ENCODE measurements at regions not wholly inside any gene's neighbourhood (a gene's known extent, or its start where the extent isn't known, plus 50 kb on each side); places are given as distances from the start of the nearest gene placed in this dataset.

DNA sequence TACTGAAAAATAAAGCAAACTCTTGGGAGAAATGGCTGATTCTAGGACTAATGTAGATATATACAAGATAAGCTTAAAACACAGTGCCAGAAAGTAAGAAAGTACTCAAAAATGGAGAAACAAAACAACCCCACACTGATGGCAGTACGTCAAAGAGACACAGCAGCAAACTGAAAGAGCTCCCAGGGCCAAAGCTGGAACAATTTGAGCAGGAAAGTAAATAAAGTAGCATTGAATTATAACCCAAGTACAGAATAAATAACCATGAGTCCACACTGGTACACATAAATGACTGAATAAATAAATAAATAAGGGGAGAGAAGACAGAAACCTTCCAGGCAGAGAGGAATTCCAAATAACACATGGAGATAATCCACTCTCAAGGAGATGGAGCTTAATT lies 120.9 kb downstream of the GLUL start:
- intact Hi-C loops (cut with micrococcal nuclease): no loop called here
- H3K27ac Mint-ChIP-seq: no peak overlapping the region
- H3K36me3 Mint-ChIP-seq: no peaks in the 10 kb centered on the region
- Histone ChIP-seq H3K4me1 (ENCODE audit: insufficient read depth, low read length) (no peaks in the 10 kb centered on the region), H3K36me3 (ENCODE audit: insufficient read depth, low read length) (no peaks in the 10 kb centered on the region), H3K9me3 (ENCODE audit: control insufficient read depth in 1 of 2, low read length in 2 of 2) (no peaks in the 10 kb centered on the region), H3K4me3 (ENCODE audit: low read length in 2 of 2) (no peak overlapping the region), H3K27me3 (ENCODE audit: insufficient read depth, low read length) (no peaks in the 10 kb centered on the region), H3K27ac (ENCODE audit: low read depth, low read length) (no peak overlapping the region)
- POLR2A ChIA-PET (ENCODE audit: partially characterized antibody): no interaction called here
- H3K4me1 Mint-ChIP-seq: peaks cover 0 to 5% (median 4%) of the 10 kb centered on the region in 4 donors
- H3K27me3 Mint-ChIP-seq: peaks cover 4 to 5% of the 10 kb centered on the region in 2 donors
- DNase-seq: no peak
- H3K4me3 Mint-ChIP-seq: no peak overlapping the region
- CTCF ChIA-PET (ENCODE audit: partially characterized antibody): interaction anchor here (0.9 kb wide), 1 partner anchor 9 kb away, joined by 4 read pairs; no protein-coding TSS in a partner anchor
- H3K9me3 Mint-ChIP-seq: peaks cover 0 to 1% (median 0%) of the 10 kb centered on the region in 8 donors

DNA sequence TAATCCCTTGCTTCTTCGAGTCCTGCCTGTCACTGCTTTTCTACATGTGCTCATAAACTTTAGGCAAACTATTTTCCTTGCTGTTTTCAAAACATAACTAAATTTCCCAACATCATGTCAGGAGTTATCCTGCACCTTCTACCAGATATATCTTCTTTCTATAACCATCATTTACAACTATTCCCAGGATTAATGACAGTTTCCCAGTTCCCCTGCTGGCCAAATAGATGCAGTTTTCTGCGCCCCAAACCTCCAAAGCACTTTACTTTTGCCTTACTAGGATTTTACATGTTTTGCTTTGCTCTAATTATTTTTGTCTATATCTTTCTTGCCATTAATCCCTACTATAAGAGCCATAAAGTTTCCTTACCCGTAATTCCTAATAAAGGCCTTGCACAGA lies 122.5 kb downstream of the GLUL start:
- Histone ChIP-seq H3K36me3 (ENCODE audit: insufficient read depth, low read length) (no peaks in the 10 kb centered on the region), H3K27me3 (ENCODE audit: insufficient read depth, low read length) (no peaks in the 10 kb centered on the region), H3K4me3 (ENCODE audit: low read length in 2 of 2) (no peak overlapping the region), H3K4me1 (ENCODE audit: insufficient read depth, low read length) (no peaks in the 10 kb centered on the region), H3K9me3 (ENCODE audit: control insufficient read depth in 1 of 2, low read length in 2 of 2) (no peaks in the 10 kb centered on the region), H3K27ac (ENCODE audit: low read depth, low read length) (no peak overlapping the region)
- DNase-seq: no peak
- intact Hi-C loops (cut with micrococcal nuclease): no loop called here
- H3K27ac Mint-ChIP-seq: no peak overlapping the region
- POLR2A ChIA-PET (ENCODE audit: partially characterized antibody): no interaction called here
- H3K36me3 Mint-ChIP-seq: no peaks in the 10 kb centered on the region
- H3K4me3 Mint-ChIP-seq: no peak overlapping the region
- H3K4me1 Mint-ChIP-seq: peaks cover 0 to 5% (median 4%) of the 10 kb centered on the region in 4 donors
- CTCF ChIA-PET (ENCODE audit: partially characterized antibody): no interaction called here
- peaks cover 4 to 5% of the 10 kb centered on the region in 2 donors for H3K27me3 Mint-ChIP-seq
- H3K9me3 Mint-ChIP-seq: peaks cover 0 to 1% (median 0%) of the 10 kb centered on the region in 8 donors

DNA sequence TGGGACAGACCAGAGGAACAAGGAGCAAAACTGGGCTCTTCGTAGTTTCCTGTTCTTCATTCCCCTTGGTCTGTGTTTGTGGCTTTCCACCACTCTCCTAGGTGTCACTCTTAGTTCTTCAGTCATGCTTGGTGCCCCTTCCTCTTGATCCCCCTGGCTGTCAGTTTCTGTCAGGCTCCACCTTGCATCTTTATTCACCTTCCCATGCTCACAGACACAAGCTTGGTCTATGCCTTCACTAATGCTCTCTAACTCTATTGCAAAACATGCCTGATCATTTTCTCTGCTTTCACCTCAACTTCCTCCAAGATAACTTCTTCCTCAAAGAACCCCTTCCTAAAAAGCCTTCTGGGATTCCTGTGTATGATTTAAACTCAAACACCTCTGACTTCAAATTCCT lies 122.9 kb downstream of the GLUL start:
- POLR2A ChIA-PET (ENCODE audit: partially characterized antibody): no interaction called here

DNA sequence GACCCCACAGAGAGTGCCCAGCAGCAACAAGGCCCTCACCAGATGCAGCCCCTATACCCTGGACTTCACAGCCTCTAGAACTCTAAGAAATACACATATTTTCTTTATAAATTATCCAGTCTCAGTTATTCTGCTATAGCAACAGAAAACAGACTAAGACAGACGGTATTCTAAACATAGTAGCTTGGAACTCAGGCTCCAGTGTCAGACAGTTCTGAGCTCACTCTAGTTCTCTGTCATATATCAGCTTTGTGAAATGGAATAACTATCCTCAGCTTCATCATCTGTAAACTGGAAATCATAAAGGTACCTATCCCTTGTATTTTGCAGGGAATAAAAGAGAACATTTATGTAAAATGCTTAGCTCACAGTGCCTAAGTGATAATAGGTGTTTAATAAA lies 127.4 kb downstream of the GLUL start:
- Histone ChIP-seq H3K27ac (ENCODE audit: low read depth, low read length) (no peak overlapping the region), H3K36me3 (ENCODE audit: insufficient read depth, low read length) (no peaks in the 10 kb centered on the region), H3K9me3 (ENCODE audit: control insufficient read depth in 1 of 2, low read length in 2 of 2) (no peaks in the 10 kb centered on the region), H3K4me1 (ENCODE audit: insufficient read depth, low read length) (peaks cover 26% of the 10 kb centered on the region), H3K27me3 (ENCODE audit: insufficient read depth, low read length) (no peaks in the 10 kb centered on the region), H3K4me3 (ENCODE audit: low read length in 2 of 2) (no peak overlapping the region)
- POLR2A ChIA-PET (ENCODE audit: partially characterized antibody): no interaction called here
- CTCF ChIA-PET (ENCODE audit: partially characterized antibody): no interaction called here
- DNase-seq: no peak
- H3K4me3 Mint-ChIP-seq: no peak overlapping the region
- H3K36me3 Mint-ChIP-seq: no peaks in the 10 kb centered on the region
- H3K27me3 Mint-ChIP-seq: peaks cover 4 to 5% of the 10 kb centered on the region in 2 donors
- peaks cover 24 to 35% (median 31%) of the 10 kb centered on the region in 4 donors for H3K4me1 Mint-ChIP-seq
- intact Hi-C loops (cut with micrococcal nuclease): no loop called here
- H3K27ac Mint-ChIP-seq: no peak overlapping the region
- peaks cover 0 to 1% (median 0%) of the 10 kb centered on the region in 8 donors for H3K9me3 Mint-ChIP-seq

More for the DNA sequence above, 122.9 kb downstream of the GLUL start:
- peaks cover 0 to 1% (median 0%) of the 10 kb centered on the region in 8 donors for H3K9me3 Mint-ChIP-seq
- H3K27me3 Mint-ChIP-seq: peaks cover 4 to 5% of the 10 kb centered on the region in 2 donors
- DNase-seq: no peak
- CTCF ChIA-PET (ENCODE audit: partially characterized antibody): no interaction called here
- H3K27ac Mint-ChIP-seq: no peak overlapping the region
- no peaks in the 10 kb centered on the region for H3K36me3 Mint-ChIP-seq
- Histone ChIP-seq H3K27me3 (ENCODE audit: insufficient read depth, low read length) (no peaks in the 10 kb centered on the region), H3K36me3 (ENCODE audit: insufficient read depth, low read length) (no peaks in the 10 kb centered on the region), H3K27ac (ENCODE audit: low read depth, low read length) (no peak overlapping the region), H3K4me1 (ENCODE audit: insufficient read depth, low read length) (no peaks in the 10 kb centered on the region), H3K4me3 (ENCODE audit: low read length in 2 of 2) (no peak overlapping the region), H3K9me3 (ENCODE audit: control insufficient read depth in 1 of 2, low read length in 2 of 2) (no peaks in the 10 kb centered on the region)
- no peak overlapping the region for H3K4me3 Mint-ChIP-seq
- intact Hi-C loops (cut with micrococcal nuclease): no loop called here
- peaks cover 0 to 5% (median 4%) of the 10 kb centered on the region in 4 donors for H3K4me1 Mint-ChIP-seq

DNA sequence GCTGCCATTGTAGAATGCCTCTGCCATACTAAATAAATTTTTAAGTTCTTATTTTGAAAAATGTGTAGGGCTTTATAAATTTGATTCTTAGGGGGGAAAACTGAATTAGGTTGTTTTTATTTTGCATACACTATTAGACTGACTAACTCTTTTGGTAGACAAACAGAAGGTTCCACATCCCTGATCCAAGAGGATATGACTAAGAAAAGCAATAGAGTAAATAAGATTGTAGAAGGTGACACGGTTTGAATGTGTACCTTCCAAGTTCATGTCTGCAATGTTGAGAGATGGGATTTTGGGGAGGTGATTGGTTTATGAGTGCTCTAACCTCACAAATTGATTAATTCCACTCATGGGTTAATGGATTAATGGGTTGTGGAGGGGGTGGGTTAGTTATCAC lies 127.9 kb downstream of the GLUL start:
- no peaks in the 10 kb centered on the region for H3K9me3 ChIP-seq (ENCODE audit: control insufficient read depth in 1 of 2, low read length in 2 of 2)
- ChIA-PET CTCF (ENCODE audit: partially characterized antibody) (no interaction called here), POLR2A (ENCODE audit: partially characterized antibody) (no interaction called here)
- no peak for DNase-seq
- H3K36me3 Mint-ChIP-seq: no peaks in the 10 kb centered on the region
- H3K27ac Mint-ChIP-seq: no peak overlapping the region
- no peaks in the 10 kb centered on the region for H3K27me3 ChIP-seq (ENCODE audit: insufficient read depth, low read length)
- no peak overlapping the region for H3K4me3 Mint-ChIP-seq
- no peaks in the 10 kb centered on the region for H3K36me3 ChIP-seq (ENCODE audit: insufficient read depth, low read length)
- H3K4me1 Mint-ChIP-seq: peaks cover 27 to 40% (median 34%) of the 10 kb centered on the region in 4 donors
- H3K4me1 ChIP-seq (ENCODE audit: insufficient read depth, low read length): peaks cover 31% of the 10 kb centered on the region
- peaks cover 0 to 1% (median 0%) of the 10 kb centered on the region in 8 donors for H3K9me3 Mint-ChIP-seq
- H3K4me3 ChIP-seq (ENCODE audit: low read length in 2 of 2): no peak overlapping the region
- H3K27ac ChIP-seq (ENCODE audit: low read depth, low read length): no peak overlapping the region
- intact Hi-C loops (cut with micrococcal nuclease): no loop called here
- H3K27me3 Mint-ChIP-seq: peaks cover 1 to 2% of the 10 kb centered on the region in 2 donors

DNA sequence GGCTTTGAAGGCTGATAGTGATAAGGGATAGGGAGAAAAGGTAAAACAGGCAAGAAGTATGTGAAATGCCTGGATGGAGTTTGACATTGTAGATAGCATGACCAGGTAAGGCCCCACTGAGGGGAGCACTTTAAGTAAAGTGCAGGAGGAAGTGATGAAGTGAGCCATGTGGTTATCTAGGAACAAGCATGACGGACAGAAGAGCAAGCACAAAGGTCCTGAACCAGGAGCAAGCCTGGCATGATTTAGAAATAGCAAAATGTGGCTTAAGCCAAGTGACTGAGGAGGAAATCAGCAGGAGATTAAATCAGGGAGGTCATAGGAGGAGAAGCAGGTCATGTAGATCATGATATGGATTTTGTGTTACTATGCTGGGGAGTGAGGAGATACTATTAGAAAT lies 129.2 kb downstream of the GLUL start:
- Histone ChIP-seq H3K27me3 (ENCODE audit: insufficient read depth, low read length) (no peaks in the 10 kb centered on the region), H3K9me3 (ENCODE audit: control insufficient read depth in 1 of 2, low read length in 2 of 2) (no peaks in the 10 kb centered on the region), H3K36me3 (ENCODE audit: insufficient read depth, low read length) (no peaks in the 10 kb centered on the region), H3K27ac (ENCODE audit: low read depth, low read length) (no peak overlapping the region), H3K4me3 (ENCODE audit: low read length in 2 of 2) (no peak overlapping the region), H3K4me1 (ENCODE audit: insufficient read depth, low read length) (peaks cover 42% of the 10 kb centered on the region)
- peaks cover 27 to 44% (median 34%) of the 10 kb centered on the region in 4 donors for H3K4me1 Mint-ChIP-seq
- H3K27me3 Mint-ChIP-seq: no peaks in the 10 kb centered on the region
- POLR2A ChIA-PET (ENCODE audit: partially characterized antibody): no interaction called here
- DNase-seq: no peak
- H3K27ac Mint-ChIP-seq: peak overlapping the region in 2 of 7 donors; percentile 18 to 42
- CTCF ChIA-PET (ENCODE audit: partially characterized antibody): no interaction called here
- no peaks in the 10 kb centered on the region for H3K36me3 Mint-ChIP-seq
- peak overlapping the region in 1 of 8 donors; percentile 2 for H3K4me3 Mint-ChIP-seq
- intact Hi-C loops (cut with micrococcal nuclease): no loop called here
- H3K9me3 Mint-ChIP-seq: peaks cover 0 to 1% (median 0%) of the 10 kb centered on the region in 8 donors

DNA sequence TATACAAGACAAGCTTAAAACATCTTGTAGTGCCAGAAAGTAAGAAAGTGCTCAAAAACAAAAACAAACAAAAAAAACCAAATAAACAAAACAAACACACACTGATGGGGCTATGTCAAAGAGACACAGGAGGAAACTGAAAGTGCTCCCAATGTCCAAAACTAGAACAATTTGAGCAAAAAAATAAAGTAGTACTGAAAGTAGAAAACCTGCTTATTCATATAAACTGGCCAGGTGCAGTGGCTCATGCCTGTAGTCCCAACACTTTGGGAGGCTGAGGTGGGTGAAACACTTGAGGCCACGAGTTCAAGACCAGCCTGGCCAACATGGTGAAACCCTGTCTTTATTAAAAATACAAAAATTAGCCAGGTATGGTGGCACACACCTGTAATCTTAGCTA lies 129.9 kb downstream of the GLUL start:
- H3K9me3 ChIP-seq (ENCODE audit: control insufficient read depth in 1 of 2, low read length in 2 of 2): no peaks in the 10 kb centered on the region
- H3K4me1 ChIP-seq (ENCODE audit: insufficient read depth, low read length): peaks cover 43% of the 10 kb centered on the region
- CTCF ChIA-PET (ENCODE audit: partially characterized antibody): interaction anchor here (1.4 kb wide), 1 partner anchor 118 kb away, joined by 3 read pairs; no protein-coding TSS in a partner anchor
- intact Hi-C loops (cut with micrococcal nuclease): no loop called here
- H3K36me3 Mint-ChIP-seq: no peaks in the 10 kb centered on the region
- H3K4me3 ChIP-seq (ENCODE audit: low read length in 2 of 2): no peak overlapping the region
- H3K36me3 ChIP-seq (ENCODE audit: insufficient read depth, low read length): no peaks in the 10 kb centered on the region
- H3K9me3 Mint-ChIP-seq: peaks cover 0 to 1% (median 0%) of the 10 kb centered on the region in 8 donors
- DNase-seq: no peak
- no peak overlapping the region for H3K27ac ChIP-seq (ENCODE audit: low read depth, low read length)
- H3K27me3 ChIP-seq (ENCODE audit: insufficient read depth, low read length): no peaks in the 10 kb centered on the region
- H3K27ac Mint-ChIP-seq: peak overlapping the region in 4 of 7 donors; percentile 24 to 51 (median 31)
- POLR2A ChIA-PET (ENCODE audit: partially characterized antibody): no interaction called here
- H3K4me1 Mint-ChIP-seq: peaks cover 27 to 44% (median 34%) of the 10 kb centered on the region in 4 donors
- peak overlapping the region in 1 of 8 donors; percentile 7 for H3K4me3 Mint-ChIP-seq
- H3K27me3 Mint-ChIP-seq: no peaks in the 10 kb centered on the region

Measured in CD4-positive, alpha-beta memory T cell (primary cell).